ENCODE measurements at regions not wholly inside any gene's neighbourhood (a gene's known extent, or its start where the extent isn't known, plus 50 kb on each side); places are given as distances from the start of the nearest gene placed in this dataset.
A peak's percentile ranks its signal among the peaks of the same experiment; 100 is the strongest.

- no peak overlapping the region for H2AK9ac ChIP-seq (replicated peaks; ENCODE audit: low read depth, low read length, poor library complexity)
- H3K4me1 ChIP-seq (ENCODE audit: control insufficient read depth, insufficient read depth, low read length): peaks cover 10% of the 10 kb centered on the region
- in situ Hi-C loops (cut with MboI; ENCODE audit: low sequenced_read_pairs): no loop called here
- dilution Hi-C loops (cut with HindIII; ENCODE audit: low sequenced_read_pairs, unreplicated experiment): no loop called here
- H3K9me1 ChIP-seq (ENCODE audit: insufficient read depth, low read length): peaks cover 10% of the 10 kb centered on the region
- H2BK20ac ChIP-seq (ENCODE audit: low read depth, low read length): peak overlapping the region; percentile 85; the same call in 1 of the 2 replicates
- H4K8ac ChIP-seq (ENCODE audit: low read depth in 2 of 2, low read length in 2 of 2): peak overlapping the region; percentile 69 to 88; a peak in 2 of 4 replicates
- ChIA-PET POLR2A (ENCODE audit: unreplicated experiment) (no interaction called here), CTCF (interaction anchor here (0.6 to 1.0 kb wide), 2 partner anchors 81 to 138 kb away, joined by 3 to 4 read pairs; no protein-coding TSS in a partner anchor)
- H3K4ac ChIP-seq (ENCODE audit: low read depth, low read length): peak overlapping the region; percentile 80; the same call in 1 of the 2 replicates
- WGBS, 2 experiments (ENCODE audit: extremely low coverage in 2 of 2, insufficient read length in 1 of 2): no CpG with 5 or more reads among the region's 1 CpG
- no peaks in the 10 kb centered on the region for H3K27me3 ChIP-seq (ENCODE audit: control insufficient read depth, insufficient read depth, low read length)
- peak overlapping the region; percentile 61; the same call in 1 of the 2 replicates for H3K4me2 ChIP-seq (ENCODE audit: low read depth, low read length)
- intact Hi-C loops (cut with micrococcal nuclease): loop anchor here (10.0 kb wide), 1 partner anchor 448 kb away; no protein-coding TSS in a partner anchor
- no peak overlapping the region for H2BK15ac ChIP-seq (ENCODE audit: low read depth, low read length)
- peaks cover 28 to 59% of the 10 kb centered on the region in 2 experiments for H3K79me1 ChIP-seq (ENCODE audit: low read depth in 1 of 2, low read length in 2 of 2)
- H3K23ac ChIP-seq (ENCODE audit: low read depth, low read length): no peak overlapping the region
- DNase-seq: peak; percentile 86
- H3K9me3 ChIP-seq (ENCODE audit: control insufficient read depth, insufficient read depth, low read length): no peaks in the 10 kb centered on the region
- BruUV-seq (replicated peaks): no TSS peak
- no peak overlapping the region for H2AFZ ChIP-seq (replicated peaks; ENCODE audit: low read length, poor library complexity)
- H4K5ac ChIP-seq (ENCODE audit: low read depth, low read length): no peak overlapping the region
- H4K20me1 ChIP-seq (ENCODE audit: insufficient read depth, low read length): no peaks in the 10 kb centered on the region; the same call in 1 of the 2 replicates
- H3K14ac ChIP-seq (replicated peaks; ENCODE audit: low read depth, low read length): no peak overlapping the region
- H3K27ac ChIP-seq (ENCODE audit: insufficient read depth, low read length): peak overlapping the region; percentile 77; the same call in 1 of the 2 replicates
- no peak overlapping the region for H3K18ac ChIP-seq (ENCODE audit: low read depth, low read length)
- peak overlapping the region; percentile 95 for H2BK120ac ChIP-seq (ENCODE audit: low read depth, low read length)
- peak; percentile 73 for ATAC-seq (ENCODE audit: low read depth)
- H3K56ac ChIP-seq (ENCODE audit: extremely low read depth, insufficient read depth, low read length): peak overlapping the region; percentile 59; the same call in 1 of the 2 replicates
- H3K4me3 ChIP-seq (ENCODE audit: insufficient read depth, low read depth, low read length): no peak overlapping the region
- peak overlapping the region; percentile 12; the same call in 1 of the 2 replicates for H3K9ac ChIP-seq (ENCODE audit: low read depth, low read length)
- no peak overlapping the region for H4K91ac ChIP-seq (ENCODE audit: insufficient read depth, low read depth, low read length)
- peak overlapping the region; percentile 96 for H2BK5ac ChIP-seq (ENCODE audit: low read depth, low read length, poor library complexity, severe bottlenecking)
- H3K36me3 ChIP-seq (ENCODE audit: control insufficient read depth, insufficient read depth, low read length): no peaks in the 10 kb centered on the region
- H2AK5ac ChIP-seq (ENCODE audit: low read depth, low read length): no peak overlapping the region
- TF ChIP-seq MXI1 (IDR thresholded peaks at IDR 0.05; ENCODE audit: borderline replicate concordance, low read depth, low read length): no peak
- TF ChIP-seq RAD21 (IDR thresholded peaks at IDR 0.05; ENCODE audit: low read length): no peak
- TF ChIP-seq POLR2A (IDR thresholded peaks at IDR 0.05; ENCODE audit: low read depth, low read length): no peak
- TF ChIP-seq ELK1 (IDR thresholded peaks at IDR 0.05; ENCODE audit: borderline replicate concordance, low read depth, low read length): no peak
- no peak for TF ChIP-seq USF2 (IDR thresholded peaks at IDR 0.05; ENCODE audit: low read depth, low read length)
- TF ChIP-seq SMC3 (IDR thresholded peaks at IDR 0.05; ENCODE audit: low read depth, low read length): no peak
- TF ChIP-seq NFE2L2 (IDR thresholded peaks at IDR 0.05; ENCODE audit: low read depth, low read length): peak; percentile 23; the same call in 1 of the 2 replicates
- peak; percentile 65 for TF ChIP-seq MAFK (IDR thresholded peaks at IDR 0.05; ENCODE audit: low read depth, low read length)
- TF ChIP-seq CTCF (conservative IDR thresholded peaks at IDR 0.05; ENCODE audit: low read depth, low read length): no peak
- TF ChIP-seq CEBPB (IDR thresholded peaks at IDR 0.05; ENCODE audit: low read depth, low read length): peak; percentile 63
- TF ChIP-seq CHD1 (IDR thresholded peaks at IDR 0.05; ENCODE audit: low read depth, low read length): no peak
- TF ChIP-seq MAZ (IDR thresholded peaks at IDR 0.05; ENCODE audit: borderline replicate concordance, low read depth, low read length): no peak
- no peak for TF ChIP-seq BHLHE40 (IDR thresholded peaks at IDR 0.05; ENCODE audit: low read depth, low read length)
- 0 out of 2 replicates have a peak, but pooled peaks have one; percentile 11 for TF ChIP-seq FOS (IDR thresholded peaks at IDR 0.05; ENCODE audit: low read depth, low read length)
- no peak for TF ChIP-seq RFX5 (IDR thresholded peaks at IDR 0.05; ENCODE audit: low read depth, low read length)
- TF ChIP-seq RCOR1 (IDR thresholded peaks at IDR 0.05; ENCODE audit: insufficient replicate concordance, low read length): no peak
These were observed 349.5 kb upstream of the RGS6 start for GRCh38 chr14:71582705-71583104.
